ENCODE measurements at regions not wholly inside any gene's neighbourhood (a gene's known extent, or its start where the extent isn't known, plus 50 kb on each side); places are given as distances from the start of the nearest gene placed in this dataset.

DNA sequence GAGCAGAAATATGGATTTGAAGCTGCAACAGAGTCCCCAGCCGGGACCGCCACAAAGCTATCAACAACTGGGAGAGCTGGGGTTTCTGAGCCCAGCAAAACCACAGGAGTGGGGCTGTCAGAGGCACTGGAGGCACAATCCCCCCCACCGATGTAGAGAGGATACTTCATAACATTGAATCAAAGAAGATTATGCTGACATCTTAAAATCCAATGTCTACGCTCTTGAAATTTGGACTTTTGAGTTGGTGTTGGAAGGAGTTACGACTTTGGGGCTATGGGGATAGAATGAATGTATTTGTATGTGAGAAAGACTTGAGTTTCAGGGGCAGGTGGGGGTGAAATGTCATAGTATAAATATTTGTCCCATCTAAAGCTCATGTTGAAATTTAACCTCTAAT lies 1121.6 kb upstream of the CDH8 start:
- TF ChIP-seq POLR2AphosphoS5 (IDR thresholded peaks at IDR 0.05) (no peak), POLR2A (IDR thresholded peaks at IDR 0.05) (no peak)
- TF ChIP-seq, protein P1, sequence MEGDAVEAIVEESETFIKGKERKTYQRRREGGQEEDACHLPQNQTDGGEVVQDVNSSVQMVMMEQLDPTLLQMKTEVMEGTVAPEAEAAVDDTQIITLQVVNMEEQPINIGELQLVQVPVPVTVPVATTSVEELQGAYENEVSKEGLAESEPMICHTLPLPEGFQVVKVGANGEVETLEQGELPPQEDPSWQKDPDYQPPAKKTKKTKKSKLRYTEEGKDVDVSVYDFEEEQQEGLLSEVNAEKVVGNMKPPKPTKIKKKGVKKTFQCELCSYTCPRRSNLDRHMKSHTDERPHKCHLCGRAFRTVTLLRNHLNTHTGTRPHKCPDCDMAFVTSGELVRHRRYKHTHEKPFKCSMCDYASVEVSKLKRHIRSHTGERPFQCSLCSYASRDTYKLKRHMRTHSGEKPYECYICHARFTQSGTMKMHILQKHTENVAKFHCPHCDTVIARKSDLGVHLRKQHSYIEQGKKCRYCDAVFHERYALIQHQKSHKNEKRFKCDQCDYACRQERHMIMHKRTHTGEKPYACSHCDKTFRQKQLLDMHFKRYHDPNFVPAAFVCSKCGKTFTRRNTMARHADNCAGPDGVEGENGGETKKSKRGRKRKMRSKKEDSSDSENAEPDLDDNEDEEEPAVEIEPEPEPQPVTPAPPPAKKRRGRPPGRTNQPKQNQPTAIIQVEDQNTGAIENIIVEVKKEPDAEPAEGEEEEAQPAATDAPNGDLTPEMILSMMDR (IDR thresholded peaks at IDR 0.05): no peak

Data from prostate gland (tissue), 2 donors.